ENCODE measurements at regions not wholly inside any gene's neighbourhood (a gene's known extent, or its start where the extent isn't known, plus 50 kb on each side); places are given as distances from the start of the nearest gene placed in this dataset.

GRCh38 chr3:5072100-5072816 lies 49.8 kb upstream of the ARL8B start:
- TF ChIP-seq, protein P1, sequence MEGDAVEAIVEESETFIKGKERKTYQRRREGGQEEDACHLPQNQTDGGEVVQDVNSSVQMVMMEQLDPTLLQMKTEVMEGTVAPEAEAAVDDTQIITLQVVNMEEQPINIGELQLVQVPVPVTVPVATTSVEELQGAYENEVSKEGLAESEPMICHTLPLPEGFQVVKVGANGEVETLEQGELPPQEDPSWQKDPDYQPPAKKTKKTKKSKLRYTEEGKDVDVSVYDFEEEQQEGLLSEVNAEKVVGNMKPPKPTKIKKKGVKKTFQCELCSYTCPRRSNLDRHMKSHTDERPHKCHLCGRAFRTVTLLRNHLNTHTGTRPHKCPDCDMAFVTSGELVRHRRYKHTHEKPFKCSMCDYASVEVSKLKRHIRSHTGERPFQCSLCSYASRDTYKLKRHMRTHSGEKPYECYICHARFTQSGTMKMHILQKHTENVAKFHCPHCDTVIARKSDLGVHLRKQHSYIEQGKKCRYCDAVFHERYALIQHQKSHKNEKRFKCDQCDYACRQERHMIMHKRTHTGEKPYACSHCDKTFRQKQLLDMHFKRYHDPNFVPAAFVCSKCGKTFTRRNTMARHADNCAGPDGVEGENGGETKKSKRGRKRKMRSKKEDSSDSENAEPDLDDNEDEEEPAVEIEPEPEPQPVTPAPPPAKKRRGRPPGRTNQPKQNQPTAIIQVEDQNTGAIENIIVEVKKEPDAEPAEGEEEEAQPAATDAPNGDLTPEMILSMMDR (IDR thresholded peaks at IDR 0.05) = no peak
- no peak for TF ChIP-seq POLR2A (IDR thresholded peaks at IDR 0.05)

More at GRCh38 chr3:5072100-5072816, 49.8 kb upstream of the ARL8B start:
- intact Hi-C loops (cut with DNase I) = no loop called here
- no peaks in the 10 kb centered on the region for H3K4me1 ChIP-seq
- no peaks in the 10 kb centered on the region for H3K36me3 ChIP-seq (replicated peaks in 1 of 2; ENCODE audit: insufficient read depth in 1 of 2, low read depth in 2 of 2)
- DNase-seq = no peak
- 82 to 86% methylated on average over 4 of the region's 4 CpGs for WGBS, 2 donors
- no peak for ATAC-seq
- H3K27me3 ChIP-seq = no peaks in the 10 kb centered on the region
- H3K4me3 ChIP-seq = no peak overlapping the region
- H3K27ac ChIP-seq = no peak overlapping the region
- H3K9me3 ChIP-seq = no peaks in the 10 kb centered on the region

Measured in body of pancreas (tissue), 4 donors.